Ovary (tissue), 7 donors: ENCODE measurements at regions not wholly inside any gene's neighbourhood (a gene's known extent, or its start where the extent isn't known, plus 50 kb on each side); places are given as distances from the start of the nearest gene placed in this dataset.

Experiments
- DNase-seq, 5 donors: peaks; one replicate each; pipeline ENCODE4 v3.0.0-alpha.2; 2019 to 2020
- H3K27ac ChIP-seq, 2 donors: fragments of 200-600 bp; one replicate each; pipeline versions ENCODE4 v1.5.1 to v1.8.0; 2019 to 2022
- H3K27me3 ChIP-seq: fragments of 200-600 bp; one replicate; pipeline ENCODE4 v1.8.0; 2022
- H3K36me3 ChIP-seq: fragments of 200-600 bp; sonication (generic); one replicate; pipeline ENCODE4 v1.5.1; 2019
- H3K4me1 ChIP-seq: one replicate; pipeline ENCODE4 v1.8.1; 2013; ENCODE audit warnings: mild to moderate bottlenecking, moderate library complexity; ENCODE audit not compliant: insufficient read depth
- H3K4me3 ChIP-seq: fragments of 200-600 bp; sonication (generic); one replicate; pipeline ENCODE4 v1.5.1; 2017
- H3K9me3 ChIP-seq, 2 donors: fragments of 200-600 bp in 1 of 2; sonication (generic) in 1 of 2; one replicate each; pipeline versions ENCODE4 v1.5.1 to v1.8.1; 2013 to 2019; ENCODE audit warnings: mild to moderate bottlenecking in 1 of 2, moderate library complexity in 1 of 2
- EP300 ChIP-seq: sonication (generic); formaldehyde crosslinking; IDR thresholded peaks from one replicate; pipeline ENCODE4 v1.6.1; 2017; ENCODE audit warnings: antibody characterized with exemption
- POLR2A ChIP-seq: fragments of 450-650 bp; IDR thresholded peaks from one replicate; pipeline ENCODE4 v1.6.1; 2017; ENCODE audit warnings: antibody characterized with exemption, mild to moderate bottlenecking, moderate library complexity
- WGBS, 3 donors: extraction: QIAGEN DNeasy Blood & Tissue Kit in 1 of 3; methylation state at CpG; one replicate each; pipeline versions ENCODE4 v1.1.5 to v1.1.7; 2013 to 2017; 5-methylcytosine and 5-hydroxymethylcytosine counted together
- intact Hi-C, 4 donors: fragments of 100-400 bp; cut with DNase I; formaldehyde crosslinking; loops; one replicate each; pipeline versions ENCODE4 v1.11.0 to v1.15.1; 2022 to 2023
- TF ChIP-seq, protein P1 (sequence below), 3 donors: fragments of 450-650 bp in 2 of 3; fragments of 200-600 bp in 1 of 3; IDR thresholded peaks; one replicate each; pipeline versions ENCODE4 v1.5.1 to v1.8.0; 2016 to 2022; ENCODE audit warnings: antibody characterized with exemption in 3 of 3, mild to moderate bottlenecking in 1 of 3
- donor health status: DM: no; HTN: no; CAD: no; lungs with moderate emphysema.
- donor health status: DM: no; HTN: no; CAD: no.
- donor health status: Bipolar disorder and iron deficiency.
- donor health status: DM: no; HTN: no; CAD: no.
- donor health status: DM: yes; HTN: yes; CAD: no.

DNA sequence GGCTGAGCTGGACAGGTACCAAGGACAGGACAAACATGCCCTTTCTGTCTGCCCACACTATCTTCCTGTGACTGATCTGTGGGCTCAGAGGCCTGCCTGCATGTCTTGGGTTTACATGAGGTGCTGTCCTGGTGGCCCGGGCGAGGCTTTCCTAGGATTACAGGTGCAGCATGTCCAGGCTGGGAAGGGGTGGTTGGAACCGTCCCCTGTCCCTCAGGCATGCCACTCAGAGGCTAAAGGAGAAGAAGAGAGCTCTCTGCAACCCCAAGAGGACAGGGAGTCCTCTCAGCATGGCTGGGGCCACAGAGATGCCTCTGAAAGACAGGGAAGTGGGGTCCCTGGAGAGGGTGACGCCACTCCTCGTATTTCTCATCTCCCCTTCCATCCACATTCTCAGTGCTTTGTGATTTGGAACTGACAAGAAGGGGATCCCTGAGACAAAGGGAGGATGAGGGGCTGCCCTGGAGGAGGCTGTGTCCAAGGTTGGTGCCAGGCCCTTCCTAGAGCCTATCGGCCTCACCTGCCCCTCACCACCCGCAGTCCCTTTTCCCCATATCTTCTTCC is 64.6 kb upstream of the LMO1 start:
- Histone ChIP-seq H3K36me3 (no peaks in the 10 kb centered on the region), H3K9me3 (no peaks in the 10 kb centered on the region), H3K27ac (no peak overlapping the region), H3K4me1 (no peaks in the 10 kb centered on the region), H3K4me3 (no peak overlapping the region), H3K27me3 (no peaks in the 10 kb centered on the region)
- WGBS, 3 donors, result 94 to 98% (median 98%) methylated on average over 7 of the region's 7 CpGs
- intact Hi-C loops, result no loop called here
- no peak for DNase-seq
- TF ChIP-seq, protein P1, sequence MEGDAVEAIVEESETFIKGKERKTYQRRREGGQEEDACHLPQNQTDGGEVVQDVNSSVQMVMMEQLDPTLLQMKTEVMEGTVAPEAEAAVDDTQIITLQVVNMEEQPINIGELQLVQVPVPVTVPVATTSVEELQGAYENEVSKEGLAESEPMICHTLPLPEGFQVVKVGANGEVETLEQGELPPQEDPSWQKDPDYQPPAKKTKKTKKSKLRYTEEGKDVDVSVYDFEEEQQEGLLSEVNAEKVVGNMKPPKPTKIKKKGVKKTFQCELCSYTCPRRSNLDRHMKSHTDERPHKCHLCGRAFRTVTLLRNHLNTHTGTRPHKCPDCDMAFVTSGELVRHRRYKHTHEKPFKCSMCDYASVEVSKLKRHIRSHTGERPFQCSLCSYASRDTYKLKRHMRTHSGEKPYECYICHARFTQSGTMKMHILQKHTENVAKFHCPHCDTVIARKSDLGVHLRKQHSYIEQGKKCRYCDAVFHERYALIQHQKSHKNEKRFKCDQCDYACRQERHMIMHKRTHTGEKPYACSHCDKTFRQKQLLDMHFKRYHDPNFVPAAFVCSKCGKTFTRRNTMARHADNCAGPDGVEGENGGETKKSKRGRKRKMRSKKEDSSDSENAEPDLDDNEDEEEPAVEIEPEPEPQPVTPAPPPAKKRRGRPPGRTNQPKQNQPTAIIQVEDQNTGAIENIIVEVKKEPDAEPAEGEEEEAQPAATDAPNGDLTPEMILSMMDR (IDR thresholded peaks at IDR 0.05), result no peak
- TF ChIP-seq POLR2A (no peak), EP300 (no peak)

DNA sequence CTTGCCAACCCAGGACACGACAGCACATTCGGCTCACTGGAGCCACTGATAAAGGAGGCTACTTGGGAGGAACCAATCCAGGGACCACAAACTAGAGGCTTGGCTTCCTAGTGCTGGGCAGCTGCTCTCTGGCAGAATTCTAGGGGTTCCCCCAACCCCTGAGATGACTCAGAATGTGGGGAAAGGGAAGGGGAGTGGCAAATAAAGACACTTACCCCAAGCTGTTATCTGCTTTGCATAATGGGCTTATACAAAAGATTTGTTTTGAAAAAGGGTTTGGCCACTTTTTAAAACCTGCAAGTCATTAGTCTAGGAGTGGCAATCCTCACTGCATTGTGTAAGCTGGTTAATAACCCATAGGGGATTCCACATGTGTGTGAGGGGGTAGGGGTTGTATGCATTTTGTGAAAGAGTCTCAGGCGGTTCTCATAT is 64.1 kb upstream of the LMO1 start:
- intact Hi-C loops, result no loop called here

GRCh38 chr11:8326337-8326736 is 62.7 kb upstream of the LMO1 start:
- no peak for DNase-seq
- H3K4me3 ChIP-seq, result no peak overlapping the region
- no peak overlapping the region for H3K27ac ChIP-seq
- intact Hi-C loops, result no loop called here
- H3K27me3 ChIP-seq, result no peaks in the 10 kb centered on the region
- no peaks in the 10 kb centered on the region for H3K9me3 ChIP-seq
- TF ChIP-seq POLR2A (no peak), EP300 (no peak)
- TF ChIP-seq, protein P1 (IDR thresholded peaks at IDR 0.05), result no peak
- no peaks in the 10 kb centered on the region for H3K4me1 ChIP-seq
- H3K36me3 ChIP-seq, result no peaks in the 10 kb centered on the region
- WGBS, 3 donors, result 67 to 93% (median 81%) methylated on average over 3 of the region's 3 CpGs

More for the DNA sequence above, 64.1 kb upstream of the LMO1 start:
- Histone ChIP-seq H3K36me3 (no peaks in the 10 kb centered on the region), H3K4me3 (no peak overlapping the region), H3K27ac (no peak overlapping the region), H3K27me3 (no peaks in the 10 kb centered on the region), H3K4me1 (no peaks in the 10 kb centered on the region), H3K9me3 (no peaks in the 10 kb centered on the region)
- no peak for TF ChIP-seq POLR2A
- TF ChIP-seq, protein P1 (IDR thresholded peaks at IDR 0.05), result no peak
- no peak for TF ChIP-seq EP300
- DNase-seq, result no peak
- WGBS, 3 donors, result 48 to 50% (median 49%) methylated on average over 3 of the region's 3 CpGs

DNA sequence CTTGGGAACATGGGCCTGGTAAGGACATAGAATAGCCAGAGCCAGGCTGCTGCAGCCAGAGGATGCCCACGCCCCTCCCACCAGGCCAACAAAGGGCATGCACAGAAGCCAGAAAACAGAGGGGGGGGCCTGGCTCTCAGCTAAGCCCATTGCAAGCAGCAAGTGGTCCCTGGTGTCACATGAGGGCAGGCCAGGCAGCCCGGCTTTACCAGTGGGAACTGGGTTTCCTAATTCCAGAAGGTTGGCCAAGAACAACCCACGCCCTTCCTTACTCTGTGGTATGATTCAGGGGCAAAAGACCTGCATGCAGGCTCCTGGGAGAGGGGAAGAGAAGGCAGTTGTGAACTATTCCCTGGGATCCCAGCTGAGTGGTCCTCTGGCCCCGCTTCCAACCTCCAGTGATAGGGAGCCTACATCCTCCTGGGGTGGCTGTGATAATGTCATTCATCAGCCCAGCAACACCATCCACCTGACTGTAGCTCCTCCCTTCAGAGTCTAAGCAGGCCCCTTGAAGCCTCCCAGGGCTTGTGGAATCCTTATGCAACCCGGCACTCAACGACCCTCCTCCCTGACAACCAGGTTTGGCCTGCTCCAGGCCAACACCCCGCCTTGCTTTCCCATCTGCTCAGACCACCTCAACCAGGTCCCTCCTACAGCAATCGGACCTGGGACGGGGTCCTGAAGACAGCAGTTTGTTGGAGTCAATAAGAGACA is 62.1 kb upstream of the LMO1 start:
- Histone ChIP-seq H3K27ac (no peak overlapping the region), H3K4me3 (no peak overlapping the region), H3K27me3 (no peaks in the 10 kb centered on the region), H3K4me1 (no peaks in the 10 kb centered on the region), H3K9me3 (no peaks in the 10 kb centered on the region), H3K36me3 (no peaks in the 10 kb centered on the region)
- TF ChIP-seq POLR2A (no peak), EP300 (no peak)
- TF ChIP-seq, protein P1 (IDR thresholded peaks at IDR 0.05), result no peak
- intact Hi-C loops, result no loop called here
- 70 to 84% (median 80%) methylated on average over 9 of the region's 9 CpGs for WGBS, 3 donors
- DNase-seq, result peak in 1 of 5 donors; percentile 14
